Mesodermal cell (in vitro differentiated cells): ENCODE measurements at regions not wholly inside any gene's neighbourhood (a gene's known extent, or its start where the extent isn't known, plus 50 kb on each side); places are given as distances from the start of the nearest gene placed in this dataset.

Source experiments
- H3K27ac ChIP-seq: 2 replicates; pipeline ENCODE4 v1.7.0; 2013; ENCODE audit warnings: mild to moderate bottlenecking, low read depth, low read length, moderate library complexity; ENCODE audit not compliant: severe bottlenecking
- H3K36me3 ChIP-seq: 2 replicates; pipeline ENCODE4 v1.7.1; 2013; ENCODE audit warnings: mild to moderate bottlenecking, low read length, moderate library complexity; ENCODE audit not compliant: control insufficient read depth, insufficient read depth
- H3K4me1 ChIP-seq: one replicate; pipeline ENCODE4 v1.7.1; 2013; ENCODE audit warnings: mild to moderate bottlenecking, low read length; ENCODE audit not compliant: insufficient read depth, control insufficient read depth, poor library complexity, severe bottlenecking
- H3K4me3 ChIP-seq: 2 replicates; pipeline ENCODE4 v1.7.0; 2013; ENCODE audit warnings: low read length, control low read depth, mild to moderate bottlenecking; ENCODE audit not compliant: insufficient read depth, poor library complexity, severe bottlenecking; ENCODE audit errors: extremely low read depth
- H3K9me3 ChIP-seq: 2 replicates; pipeline ENCODE4 v1.7.1; 2013; ENCODE audit warnings: mild to moderate bottlenecking, low read length, moderate library complexity; ENCODE audit not compliant: control insufficient read depth
- WGBS, 2 experiments: methylation state at CpG; one replicate each; pipeline ENCODE4 v1.1.5; 2013; ENCODE audit warnings: missing lambda C conversion rate in 2 of 2; ENCODE audit not compliant: insufficient coverage in 2 of 2; 5-methylcytosine and 5-hydroxymethylcytosine counted together

DNA sequence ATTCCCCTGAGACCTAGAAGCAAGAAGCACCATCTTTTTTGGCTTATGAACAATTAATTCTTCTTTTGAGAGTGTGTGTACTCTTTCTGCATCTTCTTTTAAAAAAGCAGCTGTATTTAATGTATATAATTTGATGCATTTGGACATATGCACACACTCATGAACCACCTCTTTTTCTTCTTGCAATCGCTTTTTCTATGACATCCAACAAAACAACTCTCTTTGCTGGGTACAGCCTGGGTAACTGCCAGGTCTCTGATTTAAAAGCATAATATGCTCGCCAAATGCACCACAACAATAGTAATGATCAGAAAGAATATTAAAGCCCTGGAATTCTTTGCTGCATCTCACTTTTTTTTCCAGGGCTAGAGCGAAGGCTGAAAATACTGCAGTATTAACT is 97.3 kb downstream of the HAPSTR1 start:
- no peaks in the 10 kb centered on the region for H3K4me1 ChIP-seq
- WGBS, 2 experiments = 76 to 100% methylated on average over 1 to 2 of the region's 3 CpGs

DNA sequence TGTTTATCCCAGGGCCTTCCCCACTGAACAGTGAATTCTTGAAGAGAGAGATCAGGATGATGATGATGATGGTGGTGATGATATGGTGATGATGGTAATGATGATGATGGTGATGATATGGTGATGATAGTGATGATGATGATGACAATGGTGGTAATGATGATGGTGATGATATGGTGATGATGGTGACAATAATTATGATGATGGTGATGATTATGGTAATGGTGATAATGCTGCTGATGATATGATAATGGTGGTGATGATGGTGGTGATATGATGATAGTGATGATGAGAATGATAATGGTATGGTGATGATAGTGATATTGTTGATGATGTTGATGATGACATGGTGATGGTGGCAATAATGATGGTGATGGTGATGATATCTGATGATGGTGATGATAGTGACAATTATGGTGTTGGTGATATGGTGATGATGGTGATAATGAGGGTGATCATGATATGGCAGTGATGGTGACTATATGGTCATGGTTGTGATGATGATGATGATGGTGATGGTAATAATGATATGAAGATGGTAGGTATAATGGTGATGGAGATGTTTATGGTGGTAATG is 99.9 kb downstream of the HAPSTR1 start:
- H3K4me1 ChIP-seq = no peaks in the 10 kb centered on the region
- no peak overlapping the region for H3K4me3 ChIP-seq
- H3K27ac ChIP-seq = no peak overlapping the region
- no peaks in the 10 kb centered on the region for H3K9me3 ChIP-seq
- no peaks in the 10 kb centered on the region for H3K36me3 ChIP-seq

More for the DNA sequence above, 97.3 kb downstream of the HAPSTR1 start:
- no peaks in the 10 kb centered on the region for H3K36me3 ChIP-seq
- no peak overlapping the region for H3K4me3 ChIP-seq
- H3K9me3 ChIP-seq = no peaks in the 10 kb centered on the region
- H3K27ac ChIP-seq = no peak overlapping the region

DNA sequence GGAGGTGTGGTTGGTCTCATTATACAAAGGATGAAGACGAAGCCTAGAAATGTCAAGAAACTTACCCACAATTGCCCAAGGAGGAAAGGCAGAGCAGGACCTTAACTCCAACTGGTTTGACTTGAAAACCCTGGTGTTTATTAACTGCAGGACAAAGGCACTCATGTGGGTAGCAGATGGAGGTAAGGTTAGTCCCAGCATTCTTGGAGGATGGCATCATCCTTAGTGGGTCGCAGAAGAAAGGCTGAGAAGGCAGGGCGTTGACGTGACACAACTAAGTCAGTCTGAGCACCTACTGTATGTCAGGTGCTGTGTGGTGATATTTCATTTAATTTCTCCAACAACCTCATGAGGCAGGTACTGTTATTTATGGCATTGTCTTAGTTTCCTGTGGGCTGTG is 101.3 kb downstream of the HAPSTR1 start:
- Histone ChIP-seq H3K9me3 (no peaks in the 10 kb centered on the region), H3K4me3 (no peak overlapping the region), H3K4me1 (no peaks in the 10 kb centered on the region), H3K27ac (no peak overlapping the region), H3K36me3 (no peaks in the 10 kb centered on the region)
- WGBS, 2 experiments = 57 to 66% methylated on average over 3 to 4 of the region's 4 CpGs

DNA sequence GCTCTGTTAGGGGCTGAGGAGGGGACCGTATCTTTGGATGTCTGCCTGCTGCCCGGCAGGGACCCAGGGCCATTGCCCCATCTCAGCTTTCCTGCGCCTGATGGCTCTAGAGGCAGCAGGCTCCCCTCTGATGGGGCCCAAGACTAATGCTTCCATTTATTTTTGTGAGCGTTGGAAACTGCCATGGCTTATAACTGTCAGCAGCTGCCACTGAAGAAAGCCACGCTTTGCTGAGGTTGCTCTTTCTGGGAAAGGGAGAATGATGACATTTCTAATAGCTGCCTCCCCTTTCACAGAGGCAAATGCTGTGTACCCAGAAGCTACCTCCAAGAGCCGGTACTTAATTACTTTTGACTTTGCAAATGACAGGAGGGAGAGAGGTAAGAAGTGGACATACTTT is 103.8 kb downstream of the HAPSTR1 start:
- H3K9me3 ChIP-seq = no peaks in the 10 kb centered on the region
- WGBS, 2 experiments = 91 to 98% methylated on average over 4 to 5 of the region's 6 CpGs
- H3K4me1 ChIP-seq = no peaks in the 10 kb centered on the region
- H3K4me3 ChIP-seq = no peak overlapping the region
- no peak overlapping the region for H3K27ac ChIP-seq
- no peaks in the 10 kb centered on the region for H3K36me3 ChIP-seq

DNA sequence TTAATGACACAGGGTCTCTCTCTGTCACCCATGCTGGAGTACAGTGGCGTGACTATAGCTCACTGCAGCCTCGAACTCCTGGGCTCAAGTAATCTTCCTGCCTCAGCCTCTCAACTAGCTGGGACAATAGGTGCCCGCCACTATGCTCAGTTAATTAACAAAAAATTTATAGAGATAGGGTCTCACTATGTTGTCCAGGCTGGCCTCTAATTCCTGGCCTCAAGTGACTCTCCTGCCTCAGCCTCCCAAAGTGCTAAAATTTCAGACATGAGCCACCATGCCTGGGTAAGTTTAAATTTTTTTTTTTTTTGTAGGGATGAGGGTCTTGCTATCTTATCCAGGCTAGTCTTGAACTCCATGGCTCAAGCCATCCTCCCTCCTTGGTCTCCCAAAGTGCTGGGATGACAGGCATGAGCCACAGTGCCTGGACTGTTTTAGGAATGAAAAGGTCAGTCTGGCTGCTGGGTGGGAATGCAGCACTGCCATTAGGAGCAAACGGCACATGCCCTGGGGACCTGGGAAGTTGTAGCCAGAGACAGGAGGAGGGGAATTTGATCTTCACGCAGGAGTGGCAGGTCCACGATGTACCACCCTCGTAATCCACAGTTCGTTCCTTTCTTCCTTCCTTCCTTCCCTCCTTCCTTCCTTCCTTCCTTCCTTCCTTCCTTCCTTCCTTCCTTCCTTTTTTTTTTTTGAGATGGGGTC is 106.7 kb downstream of the HAPSTR1 start:
- Histone ChIP-seq H3K4me1 (no peaks in the 10 kb centered on the region), H3K27ac (no peak overlapping the region), H3K4me3 (no peak overlapping the region), H3K9me3 (peaks cover 8% of the 10 kb centered on the region), H3K36me3 (no peaks in the 10 kb centered on the region)
- 83 to 89% methylated on average over 3 to 4 of the region's 8 CpGs for WGBS, 2 experiments

DNA sequence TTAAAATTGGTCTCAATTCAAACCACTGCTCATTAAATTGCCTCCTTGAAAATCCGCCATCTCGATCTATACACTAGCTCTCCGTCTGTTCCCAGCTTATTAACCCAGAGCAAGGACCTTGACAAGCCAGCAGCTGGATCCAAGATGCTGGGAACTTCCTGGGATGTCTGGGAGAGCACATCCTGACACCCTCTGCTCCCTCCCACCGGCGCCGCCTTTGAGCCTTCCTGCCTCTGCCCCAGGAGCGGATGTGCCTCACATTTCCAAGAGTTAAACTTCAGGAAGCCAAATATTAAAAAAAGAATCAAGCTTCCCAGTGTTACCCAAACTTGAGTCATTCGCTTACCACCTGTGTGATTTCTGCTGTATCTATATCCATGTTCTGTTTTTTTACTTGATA is 107.9 kb downstream of the HAPSTR1 start:
- Histone ChIP-seq H3K9me3 (peaks cover 8% of the 10 kb centered on the region), H3K4me1 (no peaks in the 10 kb centered on the region), H3K27ac (no peak overlapping the region), H3K36me3 (no peaks in the 10 kb centered on the region), H3K4me3 (no peak overlapping the region)
- WGBS, 2 experiments = 79 to 80% methylated on average over 6 to 7 of the region's 8 CpGs

DNA sequence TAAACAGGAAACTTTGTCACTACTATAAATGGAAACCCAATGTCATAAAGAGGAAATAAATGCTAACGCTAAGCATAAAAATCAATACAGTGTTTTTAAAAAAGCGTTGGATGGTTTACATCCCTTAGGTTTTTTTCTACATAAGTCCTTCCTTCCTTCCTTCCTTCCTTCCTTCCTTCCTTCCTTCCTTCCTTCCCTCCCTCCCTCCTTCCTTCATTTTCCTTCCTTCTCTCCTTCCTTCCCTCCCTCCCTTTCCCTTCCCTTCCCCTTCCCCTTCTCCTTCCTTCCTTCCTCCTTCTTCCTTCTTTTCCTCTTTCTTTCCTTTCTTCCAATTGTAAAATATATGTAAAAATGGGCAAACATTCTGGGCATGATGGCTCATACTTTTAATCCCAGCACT is 108.3 kb downstream of the HAPSTR1 start:
- WGBS, 2 experiments = 90 to 100% methylated on average over 1 to 2 of the region's 2 CpGs
- Histone ChIP-seq H3K36me3 (no peaks in the 10 kb centered on the region), H3K4me3 (no peak overlapping the region), H3K4me1 (no peaks in the 10 kb centered on the region), H3K9me3 (peaks cover 8% of the 10 kb centered on the region), H3K27ac (no peak overlapping the region)

DNA sequence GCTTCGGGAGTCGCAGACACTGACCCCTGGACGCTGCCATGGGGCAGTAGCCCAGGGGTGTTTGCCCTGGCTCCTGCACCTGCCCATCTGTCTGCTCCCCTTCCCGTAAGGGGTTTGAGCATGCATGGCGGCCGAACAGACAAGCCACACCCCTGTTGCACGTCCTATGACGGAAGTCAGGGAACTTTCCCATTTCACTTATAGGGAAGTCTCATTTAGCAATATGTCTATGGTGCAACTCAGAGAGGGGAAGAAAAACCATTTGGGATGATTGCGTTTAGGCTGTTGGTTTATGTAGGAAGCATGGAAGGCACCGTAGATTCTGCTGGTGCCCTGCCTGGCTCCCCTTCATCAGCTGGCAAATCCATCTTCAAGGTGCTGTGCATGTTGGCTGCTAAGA is 112.5 kb downstream of the HAPSTR1 start:
- WGBS, 2 experiments = 95 to 96% methylated on average over 8 of the region's 10 CpGs
- Histone ChIP-seq H3K4me1 (no peaks in the 10 kb centered on the region), H3K4me3 (no peak overlapping the region), H3K36me3 (no peaks in the 10 kb centered on the region), H3K9me3 (peaks cover 8% of the 10 kb centered on the region), H3K27ac (no peak overlapping the region)

DNA sequence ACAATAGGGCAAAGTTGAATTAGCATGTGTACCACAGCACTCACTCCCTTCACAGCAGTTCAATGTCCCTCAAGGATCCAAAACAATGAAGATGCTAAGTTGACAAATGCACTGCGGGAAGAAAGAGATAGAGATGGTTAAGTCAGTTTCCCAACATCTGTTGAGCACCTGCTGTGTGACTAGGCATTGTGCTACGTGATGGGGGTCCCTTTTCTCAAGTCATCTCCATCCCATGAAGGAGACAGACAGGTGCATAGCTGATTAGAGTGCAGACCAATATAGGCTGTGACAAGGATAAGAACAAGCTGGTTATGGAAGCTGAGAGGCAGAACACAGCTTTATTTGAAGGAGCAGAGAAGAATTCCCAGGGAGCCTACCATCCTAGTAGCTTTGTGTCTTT is 114.2 kb downstream of the HAPSTR1 start:
- Histone ChIP-seq H3K4me3 (no peak overlapping the region), H3K4me1 (no peaks in the 10 kb centered on the region), H3K27ac (no peak overlapping the region), H3K9me3 (peaks cover 4% of the 10 kb centered on the region), H3K36me3 (no peaks in the 10 kb centered on the region)
- WGBS, 2 experiments = 56 to 80% methylated on average over 1 to 2 of the region's 2 CpGs

DNA sequence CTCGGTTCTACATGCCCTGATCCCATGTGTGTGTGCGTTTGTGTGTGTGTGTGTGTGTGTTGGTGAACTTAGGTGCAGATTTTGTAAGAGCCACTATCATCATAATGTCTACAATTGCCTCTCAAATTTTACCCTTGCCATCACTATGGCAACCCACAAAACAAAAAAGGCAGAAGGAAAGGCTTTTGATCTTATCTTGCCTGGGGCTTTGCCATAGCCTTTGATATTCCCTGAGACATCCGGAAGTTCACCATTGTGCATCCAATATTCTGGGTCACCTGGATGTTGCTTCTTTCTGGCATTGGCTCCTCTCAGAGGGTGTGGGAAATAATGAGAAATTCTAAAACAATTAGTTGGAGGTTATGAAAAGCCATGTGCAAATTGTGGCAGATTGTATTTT is 114.7 kb downstream of the HAPSTR1 start:
- H3K4me1 ChIP-seq = no peaks in the 10 kb centered on the region
- H3K27ac ChIP-seq = no peak overlapping the region
- 90 to 100% methylated on average over 1 to 2 of the region's 3 CpGs for WGBS, 2 experiments
- H3K4me3 ChIP-seq = no peak overlapping the region
- no peaks in the 10 kb centered on the region for H3K36me3 ChIP-seq
- no peaks in the 10 kb centered on the region for H3K9me3 ChIP-seq

DNA sequence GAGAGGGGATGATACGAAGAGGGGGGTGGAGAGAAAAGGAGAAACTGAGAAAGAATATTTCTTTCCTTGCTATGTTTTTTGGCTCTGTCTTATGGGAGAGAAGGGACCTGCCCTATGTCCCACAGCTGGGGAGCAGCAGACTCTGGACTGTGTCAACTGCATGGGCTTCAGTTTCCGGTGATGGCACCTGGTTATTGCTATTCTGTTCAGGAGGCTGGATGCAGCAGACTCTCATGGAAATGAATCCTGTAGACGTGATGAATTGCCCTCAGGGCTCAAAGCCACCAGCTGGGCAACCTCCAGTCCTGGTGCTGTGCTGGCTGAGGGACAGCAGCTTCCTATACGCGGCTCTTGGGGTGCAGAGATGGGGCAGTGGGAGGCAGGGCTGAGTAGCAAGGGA is 121.2 kb downstream of the HAPSTR1 start:
- Histone ChIP-seq H3K4me1 (no peaks in the 10 kb centered on the region), H3K27ac (no peak overlapping the region), H3K36me3 (no peaks in the 10 kb centered on the region), H3K4me3 (no peak overlapping the region), H3K9me3 (no peaks in the 10 kb centered on the region)
- 66 to 69% methylated on average over 5 of the region's 5 CpGs for WGBS, 2 experiments
